Adipose tissue (tissue), 3 donors: ENCODE measurements at regions not wholly inside any gene's neighbourhood (a gene's known extent, or its start where the extent isn't known, plus 50 kb on each side); places are given as distances from the start of the nearest gene placed in this dataset.

Source experiments
- H3K27ac ChIP-seq: one replicate; pipeline ENCODE4 v1.5.1; 2013; ENCODE audit warnings: low read depth, low read length
- WGBS, 3 donors: extraction: QIAGEN DNeasy Blood & Tissue Kit; methylation state at CpG; one replicate each; pipeline ENCODE4 v1.1.7; 2013; 5-methylcytosine and 5-hydroxymethylcytosine counted together
- donor health status: healthy with polysubstance abuse.
- donor health status: Bipolar disorder and iron deficiency.
- donor health status: healthy.

DNA sequence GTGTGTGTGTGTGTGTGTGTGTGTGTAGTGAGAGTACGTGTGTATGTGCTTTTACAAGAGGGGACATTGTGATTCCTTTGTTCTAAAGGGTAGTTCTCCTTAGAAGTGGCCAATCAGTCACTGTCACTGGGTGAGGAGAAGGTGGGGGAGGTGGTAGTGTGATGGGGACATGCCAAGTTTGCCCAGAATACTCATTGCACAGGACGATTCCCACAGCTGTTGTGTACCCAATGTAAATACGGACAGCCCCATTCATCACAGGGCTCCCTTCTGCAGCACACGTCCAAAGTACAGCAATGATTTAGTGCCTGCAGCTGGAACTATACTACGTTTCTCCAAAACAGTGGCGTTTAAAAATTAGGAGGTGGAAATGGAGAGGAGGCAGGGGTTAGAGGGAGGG lies 287.8 kb downstream of the TLR4 start:
- 4 to 10% (median 9%) methylated on average over 6 of the region's 6 CpGs for WGBS, 3 donors

DNA sequence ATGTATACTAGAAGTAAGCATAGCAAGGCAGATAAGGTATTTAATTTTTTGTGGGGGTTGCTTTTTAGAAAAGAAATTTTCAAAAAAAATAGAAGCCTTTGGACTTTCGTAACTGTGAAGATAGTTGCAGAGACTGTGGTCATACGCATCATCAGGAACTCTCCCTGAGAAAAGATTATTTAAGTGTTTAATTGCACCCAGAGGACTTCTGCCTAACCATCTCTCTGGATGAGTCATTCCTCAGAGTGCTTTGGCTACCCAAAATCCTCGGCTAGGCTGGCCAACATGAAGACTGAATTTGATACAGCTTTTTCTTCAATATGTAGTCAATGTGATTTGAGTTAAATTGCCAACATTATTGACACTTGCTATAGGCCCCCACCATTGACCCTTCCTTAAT lies 296.4 kb downstream of the TLR4 start:
- H3K27ac ChIP-seq: no peak overlapping the region
- 72 to 79% (median 72%) methylated on average over 3 of the region's 3 CpGs for WGBS, 3 donors

More for the DNA sequence above, 287.8 kb downstream of the TLR4 start:
- no peak overlapping the region for H3K27ac ChIP-seq

DNA sequence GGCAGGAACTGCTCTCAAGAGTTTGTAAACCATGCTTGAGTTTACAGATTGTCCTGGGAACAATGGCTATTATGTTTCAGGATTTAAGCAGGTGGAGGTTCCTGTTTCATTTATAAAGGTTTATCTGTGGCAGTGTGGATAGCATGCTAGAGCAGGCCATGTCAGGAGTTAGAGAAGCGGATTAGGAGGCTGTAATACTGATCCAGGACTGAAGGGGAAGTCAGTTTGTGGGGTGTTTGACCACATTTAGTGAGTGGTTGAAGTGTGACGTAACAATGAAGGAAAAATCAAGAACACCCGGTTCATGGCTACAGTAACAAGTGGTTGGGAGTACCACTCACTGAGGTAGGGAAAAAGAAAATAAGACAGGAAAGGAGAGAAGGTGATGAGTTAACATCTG lies 299.0 kb downstream of the TLR4 start:
- 45 to 54% (median 50%) methylated on average over 3 of the region's 3 CpGs for WGBS, 3 donors

DNA sequence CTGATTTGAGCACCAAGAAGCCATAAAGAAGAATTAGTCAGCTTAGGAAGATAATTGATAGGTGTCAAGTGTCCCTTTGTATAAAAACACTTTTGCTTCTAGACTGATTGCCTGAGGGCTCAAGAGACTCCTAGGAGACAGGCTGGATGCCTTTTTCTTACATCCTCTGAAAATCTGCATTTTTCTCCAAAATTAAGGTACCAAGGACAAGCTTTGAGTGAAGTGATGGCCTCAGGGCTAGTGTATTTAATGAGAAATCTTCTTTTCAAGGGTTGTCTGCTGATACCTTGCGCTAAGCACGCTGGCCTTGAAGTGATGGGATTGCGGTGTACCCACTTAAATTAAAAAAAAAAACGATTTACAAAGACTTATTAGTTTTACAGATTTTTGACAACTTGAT lies 304.0 kb downstream of the TLR4 start:
- WGBS, 3 donors: 64 to 77% (median 74%) methylated on average over 4 of the region's 4 CpGs
- H3K27ac ChIP-seq: no peak overlapping the region

More for the DNA sequence above, 299.0 kb downstream of the TLR4 start:
- no peak overlapping the region for H3K27ac ChIP-seq

DNA sequence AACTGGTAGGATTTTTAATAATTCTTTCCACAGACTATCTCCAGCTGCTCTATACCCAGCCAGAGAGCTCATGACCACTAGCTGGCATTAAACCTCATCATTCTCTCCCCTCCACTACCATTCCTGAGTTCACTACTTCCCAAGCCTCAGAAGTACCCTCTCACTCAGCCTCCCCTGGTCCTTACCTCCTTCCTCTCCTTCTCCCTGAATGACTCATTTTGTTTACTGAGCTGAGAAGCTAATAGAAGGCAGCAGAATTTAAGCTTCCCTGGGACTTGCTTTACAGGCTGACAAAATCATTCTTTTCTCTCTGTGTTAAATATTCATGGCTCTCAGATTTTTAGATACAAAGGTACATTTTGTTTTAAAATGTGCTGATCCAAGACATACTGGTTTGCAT lies 305.4 kb downstream of the TLR4 start:
- no peak overlapping the region for H3K27ac ChIP-seq

DNA sequence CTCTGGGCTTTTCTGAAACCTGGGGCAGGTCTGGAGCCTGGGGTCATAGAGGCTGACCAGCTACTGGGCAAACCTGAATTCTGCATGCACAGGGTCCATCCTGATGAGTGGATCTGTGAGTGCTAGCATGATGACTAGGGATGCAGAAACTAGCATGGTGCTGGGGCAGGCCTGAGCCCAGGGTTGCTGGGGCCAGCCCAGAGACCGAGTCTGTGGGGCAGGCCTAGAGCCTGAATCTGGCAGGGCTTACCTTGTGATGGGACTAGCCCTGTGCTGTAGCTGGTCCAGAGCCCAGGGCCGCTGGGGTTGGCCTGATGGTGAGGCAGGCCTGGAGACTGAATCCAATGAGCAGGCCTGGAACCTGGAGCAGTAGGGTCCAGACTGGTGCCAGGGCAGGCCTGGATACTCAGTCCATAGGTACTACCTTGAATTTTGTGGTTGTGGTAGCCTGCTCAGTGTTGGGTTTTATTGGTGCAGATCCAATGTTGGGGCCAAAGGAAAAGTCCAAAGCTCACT lies 313.5 kb downstream of the TLR4 start:
- 55 to 91% (median 79%) methylated on average over 2 of the region's 2 CpGs for WGBS, 3 donors
- no peak overlapping the region for H3K27ac ChIP-seq

DNA sequence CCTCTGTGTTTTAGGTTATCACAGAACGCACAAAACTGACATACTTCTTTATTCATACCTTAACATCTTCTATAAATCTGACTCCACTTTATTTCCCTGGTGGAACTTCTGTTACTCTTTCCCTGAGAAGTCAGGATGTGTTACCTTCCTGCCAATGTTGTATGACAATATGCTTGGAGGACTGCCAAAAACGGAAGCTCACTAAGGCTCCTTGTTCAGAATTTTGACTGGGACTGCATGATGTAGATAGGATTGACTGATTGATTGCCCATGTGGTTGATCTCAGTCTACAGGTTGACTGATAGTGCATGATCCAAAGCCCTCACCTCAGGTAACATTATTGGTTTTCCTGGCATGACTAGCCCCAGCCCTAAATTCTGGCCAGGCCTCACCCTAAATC lies 319.4 kb downstream of the TLR4 start:
- H3K27ac ChIP-seq: no peak overlapping the region
- 40 to 51% (median 46%) methylated on average over 2 of the region's 2 CpGs for WGBS, 3 donors

DNA sequence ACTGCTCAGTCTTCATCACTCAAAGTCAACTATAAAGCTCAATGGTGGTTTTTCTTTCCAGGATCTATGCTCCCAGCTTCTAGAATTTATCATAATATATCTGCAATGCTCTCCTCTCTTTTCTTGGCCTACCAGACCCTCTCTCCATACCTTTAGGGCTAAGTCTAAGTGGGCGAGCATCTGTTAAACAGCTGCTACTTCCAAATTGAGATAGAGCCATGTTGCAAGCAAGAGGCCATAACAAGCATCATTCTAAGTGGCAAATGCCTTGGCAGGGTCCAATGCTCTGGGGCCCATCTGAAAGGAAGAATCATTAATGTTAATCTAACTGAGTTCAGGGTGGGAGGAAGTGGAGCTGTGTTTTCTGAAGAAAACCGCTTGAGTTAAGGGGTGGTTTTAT lies 324.0 kb downstream of the TLR4 start:
- 75 to 82% (median 81%) methylated on average over 2 of the region's 2 CpGs for WGBS, 3 donors
- no peak overlapping the region for H3K27ac ChIP-seq

DNA sequence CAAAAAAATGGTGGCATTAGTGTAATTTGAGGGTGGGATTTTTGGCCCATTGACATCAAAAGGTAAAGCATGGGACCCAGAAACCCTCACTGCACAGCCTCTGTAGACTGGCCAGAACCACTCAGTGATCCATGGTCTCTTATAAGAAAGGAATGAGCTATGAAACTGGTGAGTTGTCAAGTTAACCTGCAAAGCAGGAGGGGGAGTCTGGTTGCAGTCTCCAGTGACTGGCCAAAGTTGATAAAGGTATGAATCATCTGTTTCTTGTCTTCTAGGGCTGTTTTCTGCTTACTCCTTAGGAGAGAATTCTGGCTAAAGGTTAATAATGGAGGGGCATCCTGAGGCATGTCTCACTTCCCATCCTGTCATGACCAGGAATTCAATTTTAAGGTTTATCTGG lies 325.2 kb downstream of the TLR4 start:
- H3K27ac ChIP-seq: no peak overlapping the region

DNA sequence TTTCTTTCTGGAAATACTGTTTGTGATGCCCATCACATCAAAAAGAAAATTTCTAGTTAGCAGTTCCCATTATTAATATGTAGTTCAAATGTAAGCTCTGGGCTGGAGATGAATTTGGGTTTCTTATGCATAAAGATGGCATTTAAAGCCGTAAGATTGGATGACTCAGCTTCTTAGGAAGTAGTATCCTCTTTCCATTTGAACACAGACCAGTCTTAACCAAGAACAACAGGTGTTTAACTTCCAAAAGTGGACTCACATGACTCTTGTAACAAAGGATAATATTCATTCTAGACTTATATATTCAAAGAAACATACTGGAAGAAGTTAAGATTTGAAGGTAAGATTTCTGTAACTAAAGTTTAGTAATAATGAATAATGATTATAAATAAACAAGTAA lies 330.5 kb downstream of the TLR4 start:
- 48 to 65% (median 60%) methylated on average over 1 of the region's 1 CpG for WGBS, 3 donors
- H3K27ac ChIP-seq: no peak overlapping the region

DNA sequence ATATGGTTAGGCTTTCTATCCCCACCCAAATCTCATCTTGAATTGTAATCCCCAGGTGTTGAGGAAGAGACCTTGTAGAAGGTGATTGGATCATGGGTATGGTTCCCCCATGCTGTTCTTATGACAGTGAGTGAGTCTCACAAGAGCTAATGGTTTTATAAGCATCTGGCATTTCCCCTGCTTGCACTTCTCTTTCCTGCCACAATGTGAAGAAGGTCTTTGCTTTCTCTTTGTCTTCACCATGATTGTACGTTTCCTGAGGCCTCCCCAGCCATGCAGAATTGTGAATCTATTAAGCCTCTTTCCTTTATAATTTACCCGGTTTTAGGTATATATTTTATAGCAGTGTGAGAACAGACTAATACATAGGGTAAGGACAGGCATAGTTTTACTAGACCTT lies 334.5 kb downstream of the TLR4 start:
- 46 to 50% (median 48%) methylated on average over 2 of the region's 2 CpGs for WGBS, 3 donors
- no peak overlapping the region for H3K27ac ChIP-seq

DNA sequence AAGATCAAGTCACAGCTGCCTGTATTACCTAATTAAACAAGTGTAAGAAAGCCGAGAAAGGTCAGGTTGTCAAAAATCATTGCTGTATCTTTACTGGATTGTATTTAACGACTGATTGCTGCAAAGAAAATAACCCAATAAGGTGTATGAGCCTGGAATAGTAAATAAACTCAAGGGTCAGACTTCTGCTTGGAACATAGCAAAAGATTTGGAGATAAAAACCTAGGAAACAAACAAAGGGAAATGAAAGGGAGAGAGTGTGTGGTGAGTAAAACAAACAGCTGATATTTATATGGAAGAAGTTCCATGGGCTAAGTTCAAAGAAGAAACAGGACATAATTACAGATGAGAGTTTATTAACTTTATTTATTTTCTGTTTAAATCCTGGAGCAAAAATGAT lies 354.0 kb downstream of the TLR4 start:
- 26 to 54% (median 49%) methylated on average over 2 of the region's 2 CpGs for WGBS, 3 donors
- no peak overlapping the region for H3K27ac ChIP-seq

DNA sequence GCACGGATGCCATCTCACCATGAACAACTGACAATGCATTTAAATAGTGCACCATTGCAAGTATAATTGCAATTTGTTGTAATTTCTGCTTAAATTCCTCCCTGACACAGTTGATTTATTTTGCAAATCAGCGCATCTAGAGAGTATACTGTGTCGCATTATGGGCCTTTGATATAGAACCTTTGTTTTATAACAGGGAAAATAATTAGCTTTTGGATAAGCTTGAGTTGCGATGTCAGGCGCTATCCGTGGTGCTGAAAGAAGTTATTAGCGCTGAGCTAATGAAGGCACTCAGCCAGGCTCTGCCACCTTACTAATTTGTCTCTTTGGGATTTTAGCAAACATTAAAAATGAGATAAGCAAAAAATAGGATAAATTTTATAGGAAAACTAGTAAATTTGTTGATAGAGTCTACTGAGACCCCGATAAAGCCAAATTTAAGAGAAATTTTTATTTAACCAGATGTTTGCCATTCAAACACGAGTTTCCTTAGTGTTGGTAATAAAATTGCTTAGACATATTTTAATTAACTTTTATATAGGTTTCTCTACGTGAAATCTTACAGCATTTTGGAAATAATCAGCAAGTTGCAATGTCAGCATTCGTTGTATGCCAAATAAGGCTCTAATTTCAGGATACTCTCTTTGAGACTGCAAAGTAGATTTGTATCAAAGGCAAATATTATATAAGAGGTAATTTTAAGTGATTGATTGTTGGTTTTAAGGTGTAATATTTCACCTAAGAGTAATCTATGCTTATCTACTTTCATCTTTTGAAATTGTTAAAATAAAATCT lies 355.5 kb downstream of the TLR4 start:
- 20 to 24% (median 21%) methylated on average over 11 of the region's 11 CpGs for WGBS, 3 donors
- no peak overlapping the region for H3K27ac ChIP-seq

DNA sequence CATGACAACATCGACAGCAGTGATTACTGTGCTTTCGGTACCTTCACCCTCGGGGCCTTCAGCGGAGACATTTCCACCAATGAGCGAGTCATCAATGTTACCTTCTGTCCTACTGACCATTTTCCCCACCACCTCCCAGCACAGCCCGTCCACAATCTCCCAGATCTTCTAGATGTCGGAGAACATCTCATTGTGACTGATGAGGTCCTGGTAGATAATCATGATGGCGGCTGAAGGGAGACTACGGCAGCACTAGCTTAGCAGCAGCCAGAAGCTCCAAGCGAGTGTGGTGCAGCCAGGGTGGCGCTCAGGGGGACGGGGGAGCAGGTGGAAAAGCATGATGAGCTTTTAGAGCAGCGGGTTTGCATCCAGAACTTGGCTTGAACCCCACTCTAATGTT lies 379.0 kb downstream of the TLR4 start:
- 76 to 88% (median 82%) methylated on average over 13 of the region's 13 CpGs for WGBS, 3 donors
- H3K27ac ChIP-seq: no peak overlapping the region

DNA sequence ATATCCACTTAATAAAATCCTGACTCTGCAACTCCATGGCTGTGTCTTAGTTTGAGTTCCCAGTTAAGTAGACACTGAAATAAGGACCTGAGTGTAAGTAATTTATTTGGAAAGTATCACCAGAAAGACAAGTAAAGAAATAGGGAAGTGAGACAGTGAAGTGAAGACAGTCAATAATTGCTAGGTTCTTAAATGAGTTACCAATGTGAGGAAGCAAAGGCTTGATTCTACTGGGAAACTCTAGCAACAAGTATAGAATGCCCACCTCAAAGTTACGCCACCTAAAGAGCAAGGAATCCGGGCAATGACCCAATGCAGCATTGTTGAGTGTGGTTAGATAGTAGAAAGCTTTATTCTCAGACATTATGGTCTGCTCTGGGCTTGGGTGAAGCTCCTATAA lies 383.9 kb downstream of the TLR4 start:
- no peak overlapping the region for H3K27ac ChIP-seq

DNA sequence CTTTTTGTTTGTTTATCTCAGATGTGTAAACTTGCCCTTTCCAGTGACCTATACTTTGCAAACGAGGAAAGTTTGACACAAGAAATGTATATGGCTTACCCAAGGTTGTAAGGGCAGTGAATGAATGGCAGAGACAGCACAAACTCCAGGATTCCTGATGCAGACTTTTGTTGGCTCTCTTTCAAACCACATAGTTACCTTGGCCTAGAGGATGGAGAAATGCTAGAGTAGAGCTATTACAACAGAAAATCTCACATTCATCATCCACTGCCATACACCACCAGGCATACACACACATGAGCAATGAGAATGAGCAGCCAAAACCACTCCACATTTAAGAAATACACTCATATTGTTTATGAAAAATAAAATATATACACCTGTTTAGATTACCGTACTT lies 387.0 kb downstream of the TLR4 start:
- WGBS, 3 donors: 42 to 66% (median 61%) methylated on average over 2 of the region's 2 CpGs
- no peak overlapping the region for H3K27ac ChIP-seq

More for the DNA sequence above, 383.9 kb downstream of the TLR4 start:
- WGBS, 3 donors: 69 to 84% (median 81%) methylated on average over 2 of the region's 2 CpGs

DNA sequence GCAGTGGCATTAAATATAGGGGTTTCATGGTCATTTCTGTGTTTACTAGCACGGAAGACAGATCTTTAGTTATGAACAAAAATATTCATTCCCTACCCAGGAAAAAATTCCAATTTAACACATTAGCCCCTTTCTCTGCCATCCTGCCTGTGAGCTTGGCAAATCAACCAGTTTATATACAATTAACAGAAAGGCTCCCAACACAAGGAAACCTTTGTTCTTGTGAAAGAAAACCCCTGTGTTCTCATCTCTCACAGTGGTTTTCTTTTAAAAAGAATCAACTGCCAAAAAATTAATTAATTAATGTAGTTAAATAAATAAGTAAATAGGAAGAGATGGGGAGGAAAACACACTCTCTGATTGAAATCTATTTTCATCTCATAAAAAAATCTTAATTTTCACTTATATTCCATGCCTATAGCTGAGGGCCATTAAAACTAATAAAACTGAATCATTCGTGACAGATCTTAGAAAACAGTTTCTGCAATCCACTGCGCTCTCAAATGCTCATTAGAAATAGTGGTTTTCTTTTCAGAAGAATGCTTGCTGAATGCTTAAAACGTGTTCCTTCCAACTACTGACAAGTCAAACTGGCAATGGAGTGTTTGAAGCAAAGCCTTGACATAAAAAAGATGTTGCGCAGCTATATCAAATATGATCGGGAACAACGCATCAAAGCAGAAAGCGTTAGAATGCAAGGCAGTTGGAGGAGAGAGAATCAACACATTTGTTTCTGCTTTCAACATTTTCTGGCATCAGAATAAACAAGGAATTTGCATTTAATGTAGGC lies 387.7 kb downstream of the TLR4 start:
- no peak overlapping the region for H3K27ac ChIP-seq
- 41 to 78% (median 77%) methylated on average over 8 of the region's 8 CpGs for WGBS, 3 donors

DNA sequence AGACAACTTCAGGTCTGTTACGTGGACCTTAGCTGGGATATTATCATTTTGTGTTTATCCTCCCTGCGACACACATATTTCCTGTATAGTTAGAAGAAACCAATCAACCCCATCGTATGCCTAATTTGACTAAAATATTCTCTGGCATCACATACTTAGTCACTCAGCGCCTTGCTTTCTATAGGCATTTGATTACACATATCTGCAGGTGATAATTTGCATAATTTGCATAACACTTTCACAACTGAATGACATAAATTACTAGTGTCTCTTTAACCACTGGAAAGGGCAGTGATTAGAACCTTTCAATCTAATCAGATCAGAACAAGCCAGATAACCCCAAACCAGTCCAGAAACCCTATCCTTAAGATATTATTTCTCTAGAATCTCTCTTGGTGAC lies 390.2 kb downstream of the TLR4 start:
- WGBS, 3 donors: 79 to 85% (median 83%) methylated on average over 4 of the region's 4 CpGs

DNA sequence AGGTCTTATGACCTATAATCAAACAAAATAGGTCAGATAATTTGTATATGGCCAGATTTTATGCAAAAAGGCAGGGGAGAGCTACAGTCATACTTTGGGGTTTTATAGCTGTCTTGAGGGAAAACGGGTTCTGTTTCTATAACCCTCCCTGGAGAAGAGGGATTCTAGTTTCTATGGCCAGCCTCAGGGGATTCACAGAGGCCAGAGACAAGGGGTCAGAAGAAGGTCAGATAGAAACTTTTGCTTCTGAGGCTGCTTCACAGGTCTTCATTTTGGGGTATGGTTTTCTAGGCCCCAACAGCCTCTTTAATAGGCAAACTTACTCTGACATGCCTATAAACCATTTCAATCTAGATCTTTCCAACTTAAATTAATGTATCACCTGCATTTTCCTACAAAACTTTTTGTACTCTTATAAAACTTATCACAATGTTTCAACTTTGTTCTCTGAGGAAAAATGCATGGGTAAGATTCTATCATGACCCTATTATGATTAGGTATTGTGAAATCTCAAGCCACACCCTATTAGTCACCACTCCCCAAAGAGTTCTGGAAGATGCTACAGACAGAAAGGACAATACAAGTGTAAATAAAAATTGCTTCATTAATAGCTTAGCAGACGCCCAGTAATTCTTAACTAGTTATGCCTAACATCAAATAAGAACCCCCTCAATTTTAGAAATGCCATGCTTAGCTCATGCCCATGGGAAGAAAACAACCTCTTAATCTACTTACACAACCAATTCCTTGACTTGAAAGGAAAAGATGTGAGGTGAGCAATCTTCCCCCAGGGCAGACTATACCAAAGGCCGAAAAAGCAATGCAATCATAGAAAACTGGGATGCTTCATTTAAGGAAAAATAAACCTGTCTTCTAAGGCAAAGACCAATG lies 396.6 kb downstream of the TLR4 start:
- WGBS, 3 donors: 64 to 72% (median 70%) methylated on average over 3 of the region's 3 CpGs

More for the DNA sequence above, 390.2 kb downstream of the TLR4 start:
- no peak overlapping the region for H3K27ac ChIP-seq

More for the DNA sequence above, 396.6 kb downstream of the TLR4 start:
- no peak overlapping the region for H3K27ac ChIP-seq
